ENCODE measurements at regions not wholly inside any gene's neighbourhood (a gene's known extent, or its start where the extent isn't known, plus 50 kb on each side); places are given as distances from the start of the nearest gene placed in this dataset.

GRCh38 chr13:54928071-54928470, 1899.5 kb downstream of the OLFM4 start (continued):
- TF ChIP-seq POU6F1 (CRISPR knock-in tag; IDR thresholded peaks at IDR 0.05; ENCODE audit: borderline replicate concordance, low read depth) (no peak), TOX (CRISPR knock-in tag; IDR thresholded peaks at IDR 0.05; ENCODE audit: borderline replicate concordance) (no peak), ZNF8 (CRISPR knock-in tag; IDR thresholded peaks at IDR 0.05) (no peak)

GRCh38 chr13:54934121-54934520, 1905.5 kb downstream of the OLFM4 start:
- no peak for TF ChIP-seq ZFP30 (CRISPR knock-in tag; IDR thresholded peaks at IDR 0.05)
- TF ChIP-seq CSDC2 (CRISPR knock-in tag; IDR thresholded peaks at IDR 0.05), result no peak
- TF ChIP-seq PPARA (CRISPR knock-in tag; IDR thresholded peaks at IDR 0.05; ENCODE audit: borderline replicate concordance), result no peak
- no peak for TF ChIP-seq CREB5 (CRISPR knock-in tag; IDR thresholded peaks at IDR 0.05; ENCODE audit: low read depth)
- no peak for TF ChIP-seq ZFP3 (CRISPR knock-in tag; IDR thresholded peaks at IDR 0.05)
- ATAC-seq, result no peak

GRCh38 chr13:54945973-54946372, 1917.4 kb downstream of the OLFM4 start:
- no peak for ATAC-seq
- TF ChIP-seq ZNF565 (CRISPR knock-in tag; conservative IDR thresholded peaks at IDR 0.05; ENCODE audit: low read depth) (no peak), GLIS3 (CRISPR knock-in tag; IDR thresholded peaks at IDR 0.05) (no peak), ZNF70 (CRISPR knock-in tag; IDR thresholded peaks at IDR 0.05) (no peak), TCF4 (CRISPR knock-in tag; IDR thresholded peaks at IDR 0.05; ENCODE audit: borderline replicate concordance) (no peak), OSR1 (CRISPR knock-in tag; IDR thresholded peaks at IDR 0.05) (no peak), RARB (CRISPR knock-in tag; IDR thresholded peaks at IDR 0.05) (no peak), PATZ1 (CRISPR knock-in tag; IDR thresholded peaks at IDR 0.05; ENCODE audit: borderline replicate concordance) (no peak), ZFP3 (CRISPR knock-in tag; IDR thresholded peaks at IDR 0.05) (no peak)

- ATAC-seq, result no peak
- TF ChIP-seq GLIS3 (CRISPR knock-in tag; IDR thresholded peaks at IDR 0.05) (no peak), ESRRG (CRISPR knock-in tag; IDR thresholded peaks at IDR 0.05) (no peak), RARB (CRISPR knock-in tag; IDR thresholded peaks at IDR 0.05) (no peak)
Observed at GRCh38 chr13:54949735-54950134, 1921.1 kb downstream of the OLFM4 start.

- ATAC-seq, result no peak
- TF ChIP-seq RARB (CRISPR knock-in tag; IDR thresholded peaks at IDR 0.05), result no peak
- no peak for TF ChIP-seq ZNF565 (CRISPR knock-in tag; conservative IDR thresholded peaks at IDR 0.05; ENCODE audit: low read depth)
- no peak for TF ChIP-seq ZNF8 (CRISPR knock-in tag; IDR thresholded peaks at IDR 0.05)
- no peak for TF ChIP-seq CSDC2 (CRISPR knock-in tag; IDR thresholded peaks at IDR 0.05)
- no peak for TF ChIP-seq ARNTL (CRISPR knock-in tag; IDR thresholded peaks at IDR 0.05; ENCODE audit: borderline replicate concordance, low read depth)
- TF ChIP-seq ESRRG (CRISPR knock-in tag; IDR thresholded peaks at IDR 0.05), result no peak
- no peak for TF ChIP-seq PATZ1 (CRISPR knock-in tag; IDR thresholded peaks at IDR 0.05; ENCODE audit: borderline replicate concordance)
- TF ChIP-seq TCF4 (CRISPR knock-in tag; IDR thresholded peaks at IDR 0.05; ENCODE audit: borderline replicate concordance), result no peak
- TF ChIP-seq OSR1 (CRISPR knock-in tag; IDR thresholded peaks at IDR 0.05), result no peak
- TF ChIP-seq ZC3H10 (CRISPR knock-in tag; IDR thresholded peaks at IDR 0.05), result no peak
- TF ChIP-seq CREB5 (CRISPR knock-in tag; IDR thresholded peaks at IDR 0.05; ENCODE audit: low read depth), result no peak
- TF ChIP-seq TSHZ2 (CRISPR knock-in tag; IDR thresholded peaks at IDR 0.05), result no peak
- TF ChIP-seq POU6F1 (CRISPR knock-in tag; IDR thresholded peaks at IDR 0.05; ENCODE audit: borderline replicate concordance, low read depth), result no peak
- no peak for TF ChIP-seq ZFP3 (CRISPR knock-in tag; IDR thresholded peaks at IDR 0.05)
- no peak for TF ChIP-seq TOX (CRISPR knock-in tag; IDR thresholded peaks at IDR 0.05; ENCODE audit: borderline replicate concordance)
- no peak for TF ChIP-seq SNAI2 (CRISPR knock-in tag; IDR thresholded peaks at IDR 0.05)
- TF ChIP-seq ZNF70 (CRISPR knock-in tag; IDR thresholded peaks at IDR 0.05), result no peak
- TF ChIP-seq ISL1 (CRISPR knock-in tag; IDR thresholded peaks at IDR 0.05), result no peak
Observed at GRCh38 chr13:54950546-54950945, 1921.9 kb downstream of the OLFM4 start.
